ENCODE measurements at regions not wholly inside any gene's neighbourhood (a gene's known extent, or its start where the extent isn't known, plus 50 kb on each side); places are given as distances from the start of the nearest gene placed in this dataset.
"Not testable (repeated sequence)": the region's sequence is repeated elsewhere in the genome, so short reads cannot be mapped to it uniquely, and the experiment has no call there.

DNA sequence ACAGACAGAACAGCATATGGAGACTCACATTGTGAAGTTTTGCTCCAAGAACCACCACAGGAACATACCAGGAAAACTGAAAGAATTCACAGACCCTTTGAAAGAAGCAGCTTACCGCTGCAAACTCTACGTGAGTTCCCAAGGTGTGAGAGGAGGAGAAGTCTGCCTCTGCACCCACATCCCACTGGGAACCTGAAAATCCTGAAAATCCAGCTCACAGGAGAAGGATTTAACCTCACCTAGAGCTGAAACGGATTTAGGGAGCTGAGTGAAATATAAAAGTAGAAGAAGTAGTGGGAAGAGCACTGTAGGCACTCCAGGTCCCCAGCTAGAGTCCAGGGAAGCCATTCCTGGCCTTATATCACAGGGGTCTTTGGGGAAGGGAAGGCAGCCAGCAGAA lies 80.0 kb downstream of the FHIP1A start:
- CTCF ChIA-PET = no interaction called here
- DNase-seq = no peak
- POLR2A ChIA-PET = no interaction called here
- Histone ChIP-seq H3K27ac (ENCODE audit: insufficient read depth in 1 of 2, low read depth in 1 of 2, low read length in 2 of 2, poor library complexity in 1 of 2, severe bottlenecking in 2 of 2) (no peak overlapping the region), H3K4me1 (ENCODE audit: control extremely low read depth in 1 of 4, control insufficient read depth in 4 of 4, insufficient read depth in 4 of 4, low read length in 3 of 4) (no peaks in the 10 kb centered on the region), H3K27me3 (replicated peaks in 2 of 5; ENCODE audit: control insufficient read depth in 4 of 5, insufficient read depth in 5 of 5, low read length in 4 of 5) (peaks cover 0 to under 1% (median 0%) of the 10 kb centered on the region in 5 experiments), H3K36me3 (ENCODE audit: control insufficient read depth in 4 of 4, insufficient read depth in 4 of 4, low read length in 3 of 4) (no peaks in the 10 kb centered on the region), H3K4me3 (ENCODE audit: control insufficient read depth in 1 of 7, extremely low read depth in 1 of 7, insufficient read depth in 4 of 7, low read depth in 2 of 7, low read length in 6 of 7) (no peak overlapping the region), H3K9me3 (ENCODE audit: control extremely low read depth in 1 of 5, control insufficient read depth in 4 of 5, insufficient read depth in 2 of 5, low read depth in 1 of 5, low read length in 4 of 5) (peaks cover 0 to 3% (median 0%) of the 10 kb centered on the region in 5 experiments)
- no CpG with 5 or more reads among the region's 3 CpGs for WGBS (ENCODE audit: insufficient coverage)

DNA sequence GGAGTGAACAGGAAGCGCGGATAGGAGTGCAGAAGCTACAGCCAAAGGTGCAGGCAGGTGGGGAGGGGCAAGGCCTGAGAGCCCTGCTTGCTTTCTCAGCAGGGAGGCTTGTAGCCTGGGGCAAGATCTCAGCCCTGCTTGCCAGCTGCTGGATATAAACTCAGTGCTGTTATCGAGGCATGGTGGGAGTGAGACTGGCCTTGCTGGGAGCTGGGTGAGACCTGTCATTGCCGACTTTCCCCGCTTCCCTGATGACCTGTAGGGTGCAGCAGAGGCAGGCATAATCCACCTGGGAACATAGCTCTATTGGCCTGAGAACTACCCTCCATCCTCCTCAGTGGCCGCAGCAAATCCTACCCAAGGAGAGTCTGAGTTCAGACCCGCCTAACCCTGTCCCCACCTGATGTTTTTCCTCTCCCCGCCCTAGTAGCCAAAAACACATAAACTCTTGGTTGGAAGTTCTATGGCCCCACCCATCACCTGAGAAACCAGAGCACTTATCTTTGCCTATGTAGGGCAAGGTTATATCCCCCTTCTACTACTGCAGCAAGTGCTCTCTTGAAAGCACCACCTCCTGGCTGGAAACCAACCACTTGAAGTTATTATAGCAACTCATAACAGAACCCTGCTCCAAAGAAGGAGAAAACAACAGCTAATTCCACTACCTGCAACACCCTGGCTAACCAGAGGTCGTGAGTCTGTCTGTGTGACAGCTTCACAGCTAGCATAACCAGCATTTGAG lies 80.7 kb downstream of the FHIP1A start:
- 92% methylated on average over 9 of the region's 9 CpGs for WGBS (ENCODE audit: insufficient coverage)
- POLR2A ChIA-PET = no interaction called here
- Histone ChIP-seq H3K4me3 (ENCODE audit: control insufficient read depth in 1 of 7, extremely low read depth in 1 of 7, insufficient read depth in 4 of 7, low read depth in 2 of 7, low read length in 6 of 7) (no peak overlapping the region), H3K27me3 (replicated peaks in 2 of 5; ENCODE audit: control insufficient read depth in 4 of 5, insufficient read depth in 5 of 5, low read length in 4 of 5) (no peaks in the 10 kb centered on the region), H3K4me1 (ENCODE audit: control extremely low read depth in 1 of 4, control insufficient read depth in 4 of 4, insufficient read depth in 4 of 4, low read length in 3 of 4) (no peaks in the 10 kb centered on the region), H3K36me3 (ENCODE audit: control insufficient read depth in 4 of 4, insufficient read depth in 4 of 4, low read length in 3 of 4) (no peaks in the 10 kb centered on the region), H3K9me3 (ENCODE audit: control extremely low read depth in 1 of 5, control insufficient read depth in 4 of 5, insufficient read depth in 2 of 5, low read depth in 1 of 5, low read length in 4 of 5) (peaks cover 0 to 3% (median 0%) of the 10 kb centered on the region in 5 experiments), H3K27ac (ENCODE audit: insufficient read depth in 1 of 2, low read depth in 1 of 2, low read length in 2 of 2, poor library complexity in 1 of 2, severe bottlenecking in 2 of 2) (no peak overlapping the region)
- CTCF ChIA-PET = no interaction called here
- no peak for DNase-seq

DNA sequence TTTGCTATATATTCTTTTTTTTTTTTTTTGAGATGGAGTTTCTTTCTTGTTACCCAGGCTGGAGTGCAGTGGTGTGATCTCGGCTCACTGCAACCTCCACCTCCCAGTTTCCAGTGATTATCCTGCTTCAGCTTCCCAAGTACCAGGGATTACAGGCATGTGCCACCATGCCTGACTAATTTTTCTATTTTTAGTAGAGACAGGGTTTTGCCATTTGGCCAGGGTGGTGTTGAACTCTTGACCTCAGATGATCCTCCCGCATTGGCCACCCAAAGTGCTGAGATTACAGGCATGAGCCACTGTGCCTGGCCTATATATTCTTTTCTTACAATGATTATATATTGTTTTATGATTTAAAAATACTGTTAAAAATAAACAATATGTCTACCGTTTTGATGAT lies 86.6 kb downstream of the FHIP1A start:
- H3K27me3 ChIP-seq (replicated peaks in 2 of 5; ENCODE audit: control insufficient read depth in 4 of 5, insufficient read depth in 5 of 5, low read length in 4 of 5); H3K36me3 ChIP-seq (ENCODE audit: control insufficient read depth in 4 of 4, insufficient read depth in 4 of 4, low read length in 3 of 4); POLR2A ChIA-PET; DNase-seq; CTCF ChIA-PET; H3K27ac ChIP-seq (ENCODE audit: insufficient read depth in 1 of 2, low read depth in 1 of 2, low read length in 2 of 2, poor library complexity in 1 of 2, severe bottlenecking in 2 of 2); H3K4me1 ChIP-seq (ENCODE audit: control extremely low read depth in 1 of 4, control insufficient read depth in 4 of 4, insufficient read depth in 4 of 4, low read length in 3 of 4); H3K4me3 ChIP-seq (ENCODE audit: control insufficient read depth in 1 of 7, extremely low read depth in 1 of 7, insufficient read depth in 4 of 7, low read depth in 2 of 7, low read length in 6 of 7); H3K9me3 ChIP-seq (ENCODE audit: control extremely low read depth in 1 of 5, control insufficient read depth in 4 of 5, insufficient read depth in 2 of 5, low read depth in 1 of 5, low read length in 4 of 5): not testable (repeated sequence)
- no CpG with 5 or more reads among the region's 3 CpGs for WGBS (ENCODE audit: insufficient coverage)

GRCh38 chr4:151511548-151511947 lies 102.6 kb downstream of the FHIP1A start:
- WGBS (ENCODE audit: insufficient coverage) = 100% methylated on average over 5 of the region's 11 CpGs
- H3K4me1 ChIP-seq (ENCODE audit: control extremely low read depth in 1 of 4, control insufficient read depth in 4 of 4, insufficient read depth in 4 of 4, low read length in 3 of 4); H3K9me3 ChIP-seq (ENCODE audit: control extremely low read depth in 1 of 5, control insufficient read depth in 4 of 5, insufficient read depth in 2 of 5, low read depth in 1 of 5, low read length in 4 of 5); H3K4me3 ChIP-seq (ENCODE audit: control insufficient read depth in 1 of 7, extremely low read depth in 1 of 7, insufficient read depth in 4 of 7, low read depth in 2 of 7, low read length in 6 of 7); H3K27ac ChIP-seq (ENCODE audit: insufficient read depth in 1 of 2, low read depth in 1 of 2, low read length in 2 of 2, poor library complexity in 1 of 2, severe bottlenecking in 2 of 2); POLR2A ChIA-PET; DNase-seq; H3K27me3 ChIP-seq (replicated peaks in 2 of 5; ENCODE audit: control insufficient read depth in 4 of 5, insufficient read depth in 5 of 5, low read length in 4 of 5); CTCF ChIA-PET; H3K36me3 ChIP-seq (ENCODE audit: control insufficient read depth in 4 of 4, insufficient read depth in 4 of 4, low read length in 3 of 4): not testable (repeated sequence)

DNA sequence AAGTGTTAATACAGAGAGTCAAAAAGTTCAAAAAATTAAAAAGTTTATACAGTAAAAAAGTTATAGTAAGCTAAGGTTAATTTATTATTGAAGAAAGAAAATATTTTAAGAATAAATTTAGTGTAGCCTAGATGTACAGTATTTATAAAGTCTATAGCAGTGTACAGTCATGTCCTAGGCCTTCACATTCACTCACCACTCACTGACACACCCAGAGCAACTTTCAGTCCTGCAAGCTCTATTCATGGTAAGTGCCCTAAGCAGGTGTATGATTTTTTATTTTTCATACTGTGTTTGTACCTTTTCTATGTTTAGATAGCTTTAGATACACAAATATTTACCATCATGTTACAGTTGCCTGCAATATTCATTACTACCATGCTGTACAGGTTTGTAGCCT lies 108.9 kb downstream of the FHIP1A start:
- no peaks in the 10 kb centered on the region for H3K36me3 ChIP-seq (ENCODE audit: control insufficient read depth in 4 of 4, insufficient read depth in 4 of 4, low read length in 3 of 4)
- DNase-seq = no peak
- ChIA-PET POLR2A (no interaction called here), CTCF (no interaction called here)
- H3K27me3 ChIP-seq (replicated peaks in 2 of 5; ENCODE audit: control insufficient read depth in 4 of 5, insufficient read depth in 5 of 5, low read length in 4 of 5) = peaks cover 0 to 1% (median 0%) of the 10 kb centered on the region in 5 experiments
- no peak overlapping the region for H3K27ac ChIP-seq (ENCODE audit: insufficient read depth in 1 of 2, low read depth in 1 of 2, low read length in 2 of 2, poor library complexity in 1 of 2, severe bottlenecking in 2 of 2)
- H3K9me3 ChIP-seq (ENCODE audit: control extremely low read depth in 1 of 5, control insufficient read depth in 4 of 5, insufficient read depth in 2 of 5, low read depth in 1 of 5, low read length in 4 of 5) = no peaks in the 10 kb centered on the region
- no peaks in the 10 kb centered on the region for H3K4me1 ChIP-seq (ENCODE audit: control extremely low read depth in 1 of 4, control insufficient read depth in 4 of 4, insufficient read depth in 4 of 4, low read length in 3 of 4)
- H3K4me3 ChIP-seq (ENCODE audit: control insufficient read depth in 1 of 7, extremely low read depth in 1 of 7, insufficient read depth in 4 of 7, low read depth in 2 of 7, low read length in 6 of 7) = no peak overlapping the region

GRCh38 chr4:151518359-151518758 lies 109.4 kb downstream of the FHIP1A start:
- no peak for DNase-seq
- ChIA-PET POLR2A (no interaction called here), CTCF (no interaction called here)
- WGBS (ENCODE audit: insufficient coverage) = 83% methylated on average over 1 of the region's 3 CpGs
- Histone ChIP-seq H3K27me3 (replicated peaks in 2 of 5; ENCODE audit: control insufficient read depth in 4 of 5, insufficient read depth in 5 of 5, low read length in 4 of 5) (peaks cover 0 to 1% (median 0%) of the 10 kb centered on the region in 5 experiments), H3K36me3 (ENCODE audit: control insufficient read depth in 4 of 4, insufficient read depth in 4 of 4, low read length in 3 of 4) (no peaks in the 10 kb centered on the region), H3K4me1 (ENCODE audit: control extremely low read depth in 1 of 4, control insufficient read depth in 4 of 4, insufficient read depth in 4 of 4, low read length in 3 of 4) (no peaks in the 10 kb centered on the region), H3K9me3 (ENCODE audit: control extremely low read depth in 1 of 5, control insufficient read depth in 4 of 5, insufficient read depth in 2 of 5, low read depth in 1 of 5, low read length in 4 of 5) (no peaks in the 10 kb centered on the region), H3K27ac (ENCODE audit: insufficient read depth in 1 of 2, low read depth in 1 of 2, low read length in 2 of 2, poor library complexity in 1 of 2, severe bottlenecking in 2 of 2) (no peak overlapping the region), H3K4me3 (ENCODE audit: control insufficient read depth in 1 of 7, extremely low read depth in 1 of 7, insufficient read depth in 4 of 7, low read depth in 2 of 7, low read length in 6 of 7) (no peak overlapping the region)

DNA sequence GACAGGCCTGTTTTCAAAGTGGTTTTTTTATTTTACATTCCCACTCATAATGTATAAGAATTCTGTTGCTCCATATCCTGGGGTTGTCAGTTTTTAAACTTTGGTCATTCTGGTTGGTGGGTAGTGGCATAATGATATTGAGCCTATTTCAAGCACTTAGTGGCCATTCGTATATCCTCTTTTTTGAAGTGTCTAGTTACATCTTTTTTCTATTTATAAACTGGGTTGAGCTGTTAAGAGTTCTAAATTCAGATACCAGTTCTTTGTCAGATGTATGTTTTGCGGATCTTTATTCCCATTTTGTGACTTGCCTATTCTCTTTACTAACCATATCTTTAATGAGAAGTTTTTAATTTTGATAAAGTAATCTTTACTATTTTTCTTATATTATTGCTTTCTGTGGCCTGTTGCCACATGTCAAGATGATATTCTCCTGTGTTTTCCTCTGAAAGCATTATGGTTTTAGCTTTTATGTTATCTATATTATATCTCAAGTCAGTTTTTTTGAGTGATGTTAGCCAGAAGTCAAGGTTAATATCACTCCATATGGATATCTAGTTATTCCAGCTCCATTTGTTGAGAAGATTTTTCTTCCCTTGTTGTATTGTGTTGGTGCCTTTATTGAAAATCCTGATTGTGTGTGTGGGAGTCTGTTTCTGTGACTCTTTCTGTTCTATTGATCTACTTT lies 110.9 kb downstream of the FHIP1A start:
- DNase-seq = no peak
- no peaks in the 10 kb centered on the region for H3K9me3 ChIP-seq (ENCODE audit: control extremely low read depth in 1 of 5, control insufficient read depth in 4 of 5, insufficient read depth in 2 of 5, low read depth in 1 of 5, low read length in 4 of 5)
- WGBS (ENCODE audit: insufficient coverage) = no CpG with 5 or more reads among the region's 2 CpGs
- no peak overlapping the region for H3K4me3 ChIP-seq (ENCODE audit: control insufficient read depth in 1 of 7, extremely low read depth in 1 of 7, insufficient read depth in 4 of 7, low read depth in 2 of 7, low read length in 6 of 7)
- CTCF ChIA-PET = no interaction called here
- no peaks in the 10 kb centered on the region for H3K36me3 ChIP-seq (ENCODE audit: control insufficient read depth in 4 of 4, insufficient read depth in 4 of 4, low read length in 3 of 4)
- POLR2A ChIA-PET = no interaction called here
- H3K27ac ChIP-seq (ENCODE audit: insufficient read depth in 1 of 2, low read depth in 1 of 2, low read length in 2 of 2, poor library complexity in 1 of 2, severe bottlenecking in 2 of 2) = no peak overlapping the region
- H3K4me1 ChIP-seq (ENCODE audit: control extremely low read depth in 1 of 4, control insufficient read depth in 4 of 4, insufficient read depth in 4 of 4, low read length in 3 of 4) = no peaks in the 10 kb centered on the region
- H3K27me3 ChIP-seq (replicated peaks in 2 of 5; ENCODE audit: control insufficient read depth in 4 of 5, insufficient read depth in 5 of 5, low read length in 4 of 5) = peaks cover 0 to 2% (median 0%) of the 10 kb centered on the region in 5 experiments
